NB4 (cell line): ENCODE measurements at regions not wholly inside any gene's neighbourhood (a gene's known extent, or its start where the extent isn't known, plus 50 kb on each side); places are given as distances from the start of the nearest gene placed in this dataset.
"Not testable (repeated sequence)": the region's sequence is repeated elsewhere in the genome, so short reads cannot be mapped to it uniquely, and the experiment has no call there.

ENCODE experiments used
- DNase-seq: peaks from one replicate; pipeline ENCODE4 v3.0.0; 2010; ENCODE audit warnings: low read depth
- H3K4me3 ChIP-seq: one replicate; pipeline ENCODE4 v1.5.1; 2011; ENCODE audit warnings: mild to moderate bottlenecking, low read depth, low read length, moderate library complexity
- CTCF ChIP-seq: IDR thresholded peaks from one replicate; pipeline ENCODE4 v1.5.1; 2012; ENCODE audit warnings: low read depth, low read length
- MAX ChIP-seq: IDR thresholded peaks from 2 replicates; pipeline ENCODE4 v1.6.1; 2011; ENCODE audit warnings: low read depth, low read length
- MYC ChIP-seq: IDR thresholded peaks from 2 replicates; pipeline ENCODE4 v1.6.1; 2011; ENCODE audit warnings: low read depth, low read length
- POLR2A ChIP-seq: IDR thresholded peaks from 2 replicates; pipeline ENCODE4 v1.6.1; 2011; ENCODE audit warnings: mild to moderate bottlenecking; ENCODE audit not compliant: insufficient read length; ENCODE audit errors: extremely low read depth

- H3K4me3 ChIP-seq = no peak overlapping the region
- TF ChIP-seq CTCF (no peak), POLR2A (no peak), MYC (no peak), MAX (no peak)
- no peak for DNase-seq
Measured at GRCh38 chr4:43587758-43588157, 695.2 kb downstream of the GRXCR1 start.

- H3K4me3 ChIP-seq = no peak overlapping the region
- no peak for DNase-seq
- TF ChIP-seq MAX (no peak), CTCF (no peak), MYC (no peak)
Measured at GRCh38 chr4:43607400-43607799, 714.9 kb downstream of the GRXCR1 start.

GRCh38 chr4:43607827-43608461 is 715.4 kb downstream of the GRXCR1 start:
- no peak overlapping the region for H3K4me3 ChIP-seq

GRCh38 chr4:43619219-43619618 is 726.7 kb downstream of the GRXCR1 start:
- TF ChIP-seq MYC (no peak), MAX (no peak), CTCF (no peak), POLR2A (no peak)
- no peak overlapping the region for H3K4me3 ChIP-seq
- DNase-seq = no peak

More at GRCh38 chr4:43607827-43608461, 715.4 kb downstream of the GRXCR1 start:
- DNase-seq = no peak
- TF ChIP-seq MAX = no peak
- no peak for TF ChIP-seq POLR2A
- TF ChIP-seq MYC = no peak

GRCh38 chr4:43637893-43638292 is 745.4 kb downstream of the GRXCR1 start:
- DNase-seq, H3K4me3 ChIP-seq: not testable (repeated sequence)

- TF ChIP-seq CTCF (no peak), POLR2A (no peak), MYC (no peak), MAX (no peak)
Measured at GRCh38 chr4:43651991-43652390, 759.5 kb downstream of the GRXCR1 start.

GRCh38 chr4:43659547-43659946 is 767.0 kb downstream of the GRXCR1 start:
- not testable (repeated sequence) for DNase-seq, H3K4me3 ChIP-seq

More at GRCh38 chr4:43651991-43652390, 759.5 kb downstream of the GRXCR1 start:
- DNase-seq = no peak
- H3K4me3 ChIP-seq = no peak overlapping the region

- not testable (repeated sequence) for DNase-seq, H3K4me3 ChIP-seq
Measured at GRCh38 chr4:43672265-43672885, 776.2 kb downstream of the KCTD8 start.
